IMR-90 (cell line): ENCODE measurements at regions not wholly inside any gene's neighbourhood (a gene's known extent, or its start where the extent isn't known, plus 50 kb on each side); places are given as distances from the start of the nearest gene placed in this dataset.

Experiments used
- ATAC-seq: fragments of 200-7000 bp; cut with Tn5 transposase; 2 replicates; pipeline ENCODE4 v1.9.1; 2020; ENCODE audit warnings: low read depth, mild to moderate bottlenecking, moderate library complexity
- BruUV-seq: library from RNA; stranded (reverse); fragments of 400-500 nt; replicated peaks from 2 replicates; lab custom pipeline; 2021; lab: Mats Ljungman, UMichigan
- CTCF ChIA-PET: fragments of 300-600 bp; formaldehyde crosslinking; extraction: SDS; loops from one replicate; lab custom pipeline; 2021; ENCODE audit warnings: antibody characterized with exemption; lab: Yijun Ruan, JAX
- POLR2A ChIA-PET: fragments of 300-600 bp; sonication (Branson Sonifier 250); formaldehyde crosslinking; loops from one replicate; lab custom pipeline; 2022; ENCODE audit warnings: antibody characterized with exemption; ENCODE audit not compliant: unreplicated experiment; lab: Charles Lee
- DNase-seq: peaks from one replicate; pipeline ENCODE4 v3.0.0; 2013
- H2AFZ ChIP-seq: replicated peaks from 2 replicates; pipeline ENCODE3; 2013; ENCODE audit warnings: low read length, mild to moderate bottlenecking; ENCODE audit not compliant: poor library complexity
- H2AK5ac ChIP-seq: 2 replicates; pipeline ENCODE4 v1.6.1; 2013; ENCODE audit warnings: low read depth, low read length, inconsistent platforms
- H2AK9ac ChIP-seq: replicated peaks from 2 replicates; pipeline ENCODE3; 2013; ENCODE audit warnings: mild to moderate bottlenecking, low read depth, low read length, moderate library complexity; ENCODE audit not compliant: poor library complexity
- H2BK120ac ChIP-seq: 2 replicates; pipeline ENCODE4 v1.6.1; 2013; ENCODE audit warnings: low read depth, low read length, inconsistent platforms
- H2BK15ac ChIP-seq: 3 replicates; pipeline ENCODE4 v1.6.1; 2013; ENCODE audit warnings: low read depth, low read length, inconsistent platforms
- H2BK20ac ChIP-seq: 2 replicates; pipeline ENCODE4 v1.6.1; 2013; ENCODE audit warnings: low read depth, mild to moderate bottlenecking, inconsistent platforms, low read length, moderate library complexity
- H2BK5ac ChIP-seq: 2 replicates; pipeline ENCODE4 v1.6.1; 2013; ENCODE audit warnings: mild to moderate bottlenecking, low read depth, low read length, inconsistent platforms; ENCODE audit not compliant: poor library complexity, severe bottlenecking
- H3K14ac ChIP-seq: replicated peaks from 2 replicates; pipeline ENCODE4 v1.6.1; 2013; ENCODE audit warnings: low read depth, low read length, inconsistent platforms
- H3K18ac ChIP-seq: 2 replicates; pipeline ENCODE4 v1.6.1; 2013; ENCODE audit warnings: low read depth, low read length, control low read depth
- H3K23ac ChIP-seq: 2 replicates; pipeline ENCODE4 v1.6.1; 2013; ENCODE audit warnings: low read depth, low read length, inconsistent platforms
- H3K27ac ChIP-seq: 2 replicates; pipeline ENCODE4 v1.5.1; 2013; ENCODE audit warnings: mild to moderate bottlenecking, control low read depth, low read length; ENCODE audit not compliant: insufficient read depth
- H3K27me3 ChIP-seq: 2 replicates; pipeline ENCODE4 v1.6.1; 2013; ENCODE audit warnings: low read length; ENCODE audit not compliant: control insufficient read depth, insufficient read depth
- H3K36me3 ChIP-seq: 2 replicates; pipeline ENCODE4 v1.6.1; 2013; ENCODE audit warnings: low read length, mixed read lengths; ENCODE audit not compliant: control insufficient read depth, insufficient read depth
- H3K4ac ChIP-seq: 2 replicates; pipeline ENCODE4 v1.6.1; 2013; ENCODE audit warnings: low read depth, low read length, inconsistent platforms
- H3K4me1 ChIP-seq: 2 replicates; pipeline ENCODE4 v1.6.1; 2013; ENCODE audit warnings: low read length, mixed read lengths; ENCODE audit not compliant: control insufficient read depth, insufficient read depth
- H3K4me2 ChIP-seq: 2 replicates; pipeline ENCODE4 v1.6.1; 2013; ENCODE audit warnings: low read depth, mild to moderate bottlenecking, control low read depth, low read length, moderate library complexity
- H3K4me3 ChIP-seq: 2 replicates; pipeline ENCODE4 v1.5.1; 2013; ENCODE audit warnings: low read depth, mild to moderate bottlenecking, control low read depth, low read length, moderate library complexity; ENCODE audit not compliant: insufficient read depth
- H3K56ac ChIP-seq: 2 replicates; pipeline ENCODE4 v1.6.1; 2013; ENCODE audit warnings: low read length, inconsistent platforms; ENCODE audit not compliant: insufficient read depth; ENCODE audit errors: extremely low read depth
- H3K79me1 ChIP-seq, 2 experiments: 2 replicates each; pipeline ENCODE4 v1.6.1; 2013; ENCODE audit warnings: low read length in 2 of 2, inconsistent platforms in 1 of 2, low read depth in 1 of 2
- H3K9ac ChIP-seq: 2 replicates; pipeline ENCODE4 v1.6.1; 2013; ENCODE audit warnings: low read depth, low read length, control low read depth
- H3K9me1 ChIP-seq: 2 replicates; pipeline ENCODE4 v1.6.1; 2013; ENCODE audit warnings: low read length, inconsistent platforms; ENCODE audit not compliant: insufficient read depth
- H3K9me3 ChIP-seq: 2 replicates; pipeline ENCODE4 v1.6.1; 2013; ENCODE audit warnings: low read length; ENCODE audit not compliant: control insufficient read depth, insufficient read depth
- H4K20me1 ChIP-seq: 2 replicates; pipeline ENCODE4 v1.6.1; 2013; ENCODE audit warnings: low read length, inconsistent platforms; ENCODE audit not compliant: insufficient read depth
- H4K5ac ChIP-seq: 2 replicates; pipeline ENCODE4 v1.6.1; 2013; ENCODE audit warnings: mild to moderate bottlenecking, low read depth, low read length, control low read depth
- H4K8ac ChIP-seq, 2 experiments: 2 replicates each; pipeline ENCODE4 v1.6.1; 2013; ENCODE audit warnings: low read depth in 2 of 2, low read length in 2 of 2, control low read depth in 1 of 2, inconsistent platforms in 1 of 2
- H4K91ac ChIP-seq: 2 replicates; pipeline ENCODE4 v1.6.1; 2013; ENCODE audit warnings: low read depth, low read length, inconsistent platforms; ENCODE audit not compliant: insufficient read depth
- BHLHE40 ChIP-seq: fragments of 150-350 bp; IDR thresholded peaks from 2 replicates; pipeline ENCODE4 v1.6.1; 2016; ENCODE audit warnings: mild to moderate bottlenecking, low read depth, low read length
- CEBPB ChIP-seq: IDR thresholded peaks from 2 replicates; pipeline ENCODE4 v1.6.1; 2012; ENCODE audit warnings: low read depth, low read length, improper control_type of control experiment
- FOS ChIP-seq: fragments of 150-350 bp; IDR thresholded peaks from 2 replicates; pipeline ENCODE4 v1.6.1; 2016; ENCODE audit warnings: low read depth, low read length
- MAZ ChIP-seq: IDR thresholded peaks from 2 replicates; pipeline ENCODE4 v1.6.1; 2012; ENCODE audit warnings: low read depth, mild to moderate bottlenecking, low read length, improper control_type of control experiment, moderate library complexity, borderline replicate concordance
- MXI1 ChIP-seq: IDR thresholded peaks from 2 replicates; pipeline ENCODE4 v1.6.1; 2012; ENCODE audit warnings: low read depth, mild to moderate bottlenecking, low read length, moderate library complexity, borderline replicate concordance
- NFE2L2 ChIP-seq: fragments of 150-350 bp; IDR thresholded peaks from 2 replicates; pipeline ENCODE4 v1.6.1; 2016; ENCODE audit warnings: low read depth, mild to moderate bottlenecking, low read length
- POLR2A ChIP-seq: IDR thresholded peaks from 2 replicates; pipeline ENCODE4 v1.6.1; 2012; ENCODE audit warnings: mild to moderate bottlenecking, low read depth, low read length
- RAD21 ChIP-seq: IDR thresholded peaks from 2 replicates; pipeline ENCODE4 v1.6.1; 2012; ENCODE audit warnings: low read length, improper control_type of control experiment
- RCOR1 ChIP-seq: IDR thresholded peaks from 2 replicates; pipeline ENCODE4 v1.6.1; 2012; ENCODE audit warnings: mild to moderate bottlenecking, low read length, improper control_type of control experiment; ENCODE audit not compliant: insufficient replicate concordance
- RFX5 ChIP-seq: IDR thresholded peaks from 2 replicates; pipeline ENCODE4 v1.8.0; 2012; ENCODE audit warnings: low read depth, mild to moderate bottlenecking, low read length, moderate library complexity
- SMC3 ChIP-seq: fragments of 150-350 bp; IDR thresholded peaks from 2 replicates; pipeline ENCODE4 v1.6.1; 2016; ENCODE audit warnings: low read depth, mild to moderate bottlenecking, antibody characterized with exemption, low read length, moderate library complexity
- WGBS, 2 experiments: methylation state at CpG; one replicate each; pipeline versions ENCODE4 v1.1.5 to v1.1.7; 2013; ENCODE audit warnings: missing lambda C conversion rate in 2 of 2; ENCODE audit not compliant: insufficient read length in 1 of 2; ENCODE audit errors: extremely low coverage in 2 of 2; 5-methylcytosine and 5-hydroxymethylcytosine counted together
- dilution Hi-C: fragments of 300-500 bp; cut with HindIII; formaldehyde crosslinking; loops from one replicate; pipeline ENCODE4 v1.14.3; 2018; ENCODE audit warnings: low sequenced_read_pairs; ENCODE audit not compliant: unreplicated experiment
- in situ Hi-C: fragments of 300-500 bp; cut with MboI; formaldehyde crosslinking; loops from 3 replicates; pipeline ENCODE4 v1.14.3; 2019; ENCODE audit warnings: low sequenced_read_pairs, inconsistent platforms, mixed read lengths
- intact Hi-C: fragments of 100-400 bp; cut with micrococcal nuclease; formaldehyde crosslinking; loops from 2 replicates; pipeline ENCODE4 v1.10.0; 2022
- TF ChIP-seq, protein P1 (sequence below): fragments of 150-350 bp; IDR thresholded peaks from 2 replicates; pipeline ENCODE4 v1.6.1; 2016; ENCODE audit warnings: low read depth, mild to moderate bottlenecking, low read length, moderate library complexity, borderline replicate concordance
- TF ChIP-seq, protein P2 (sequence below): conservative IDR thresholded peaks from 2 replicates; pipeline ENCODE4 v1.5.1; 2012; ENCODE audit warnings: mild to moderate bottlenecking, low read depth, low read length, improper control_type of control experiment

DNA sequence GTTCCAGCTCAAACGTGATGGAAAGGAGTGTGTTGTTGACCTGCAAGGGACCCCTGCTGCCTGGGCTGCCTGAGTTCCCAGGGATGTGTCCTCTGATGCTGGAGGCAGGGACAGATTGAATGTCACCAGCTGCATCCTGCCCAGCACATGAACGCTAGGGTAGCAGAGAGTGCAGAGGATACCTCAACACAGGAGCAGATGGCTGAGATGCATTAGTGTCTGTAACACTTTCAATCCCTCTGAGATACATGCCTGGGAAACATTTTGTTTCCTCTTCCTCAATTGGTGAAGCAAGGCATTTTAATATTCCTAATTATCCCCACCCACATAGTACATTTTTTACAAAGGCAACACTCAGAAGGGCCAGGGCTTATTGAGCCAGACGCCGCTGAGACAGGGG, 106.4 kb upstream of the UBL3 start:
- in situ Hi-C loops, result no loop called here
- Histone ChIP-seq H3K14ac (no peak overlapping the region), H3K4ac (no peak overlapping the region), H3K56ac (no peak overlapping the region), H3K9ac (no peak overlapping the region), H2AFZ (no peak overlapping the region), H2BK5ac (no peak overlapping the region), H3K4me2 (no peak overlapping the region; the same call in 1 of the 2 replicates), H2BK20ac (no peak overlapping the region), H3K23ac (no peak overlapping the region), H3K4me1 (no peaks in the 10 kb centered on the region), H2AK5ac (no peak overlapping the region), H3K36me3 (no peaks in the 10 kb centered on the region), H3K9me1 (peaks cover 3% of the 10 kb centered on the region; the same call in 1 of the 2 replicates), H4K91ac (no peak overlapping the region), H4K20me1 (no peaks in the 10 kb centered on the region), H3K18ac (no peak overlapping the region), H2BK120ac (no peak overlapping the region), H3K79me1 (no peaks in the 10 kb centered on the region), H3K4me3 (no peak overlapping the region), H3K9me3 (no peaks in the 10 kb centered on the region; the same call in none of the 2 replicates), H4K5ac (no peak overlapping the region), H3K27ac (no peak overlapping the region), H2BK15ac (no peak overlapping the region), H2AK9ac (no peak overlapping the region), H3K27me3 (peaks cover 48% of the 10 kb centered on the region), H4K8ac (no peak overlapping the region)
- ATAC-seq, result no peak
- WGBS, 2 experiments, result 0% methylated on average over 1 of the region's 4 CpGs; no CpG with 5 or more reads in 1 of the 2 experiments
- no TSS peak for BruUV-seq
- intact Hi-C loops, result no loop called here
- dilution Hi-C loops, result no loop called here
- no peak for DNase-seq
- TF ChIP-seq MAZ (no peak), RCOR1 (no peak), FOS (no peak), RAD21 (no peak), RFX5 (no peak), MXI1 (no peak), CEBPB (no peak), POLR2A (no peak), SMC3 (no peak), NFE2L2 (no peak), BHLHE40 (no peak)
- TF ChIP-seq, protein P1, sequence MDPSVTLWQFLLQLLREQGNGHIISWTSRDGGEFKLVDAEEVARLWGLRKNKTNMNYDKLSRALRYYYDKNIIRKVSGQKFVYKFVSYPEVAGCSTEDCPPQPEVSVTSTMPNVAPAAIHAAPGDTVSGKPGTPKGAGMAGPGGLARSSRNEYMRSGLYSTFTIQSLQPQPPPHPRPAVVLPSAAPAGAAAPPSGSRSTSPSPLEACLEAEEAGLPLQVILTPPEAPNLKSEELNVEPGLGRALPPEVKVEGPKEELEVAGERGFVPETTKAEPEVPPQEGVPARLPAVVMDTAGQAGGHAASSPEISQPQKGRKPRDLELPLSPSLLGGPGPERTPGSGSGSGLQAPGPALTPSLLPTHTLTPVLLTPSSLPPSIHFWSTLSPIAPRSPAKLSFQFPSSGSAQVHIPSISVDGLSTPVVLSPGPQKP, result no peak
- TF ChIP-seq, protein P2, sequence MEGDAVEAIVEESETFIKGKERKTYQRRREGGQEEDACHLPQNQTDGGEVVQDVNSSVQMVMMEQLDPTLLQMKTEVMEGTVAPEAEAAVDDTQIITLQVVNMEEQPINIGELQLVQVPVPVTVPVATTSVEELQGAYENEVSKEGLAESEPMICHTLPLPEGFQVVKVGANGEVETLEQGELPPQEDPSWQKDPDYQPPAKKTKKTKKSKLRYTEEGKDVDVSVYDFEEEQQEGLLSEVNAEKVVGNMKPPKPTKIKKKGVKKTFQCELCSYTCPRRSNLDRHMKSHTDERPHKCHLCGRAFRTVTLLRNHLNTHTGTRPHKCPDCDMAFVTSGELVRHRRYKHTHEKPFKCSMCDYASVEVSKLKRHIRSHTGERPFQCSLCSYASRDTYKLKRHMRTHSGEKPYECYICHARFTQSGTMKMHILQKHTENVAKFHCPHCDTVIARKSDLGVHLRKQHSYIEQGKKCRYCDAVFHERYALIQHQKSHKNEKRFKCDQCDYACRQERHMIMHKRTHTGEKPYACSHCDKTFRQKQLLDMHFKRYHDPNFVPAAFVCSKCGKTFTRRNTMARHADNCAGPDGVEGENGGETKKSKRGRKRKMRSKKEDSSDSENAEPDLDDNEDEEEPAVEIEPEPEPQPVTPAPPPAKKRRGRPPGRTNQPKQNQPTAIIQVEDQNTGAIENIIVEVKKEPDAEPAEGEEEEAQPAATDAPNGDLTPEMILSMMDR, result no peak
- ChIA-PET POLR2A (no interaction called here), CTCF (no interaction called here)
